Mucosa of stomach (tissue), 1 donor: ENCODE measurements at regions not wholly inside any gene's neighbourhood (a gene's known extent, or its start where the extent isn't known, plus 50 kb on each side); places are given as distances from the start of the nearest gene placed in this dataset.

Experiments used
- H3K27me3 ChIP-seq: one replicate; pipeline ENCODE4 v1.7.0; 2013; ENCODE audit warnings: mild to moderate bottlenecking, low read length; ENCODE audit not compliant: control insufficient read depth, insufficient read depth
- H3K36me3 ChIP-seq: one replicate; pipeline ENCODE4 v1.7.0; 2013; ENCODE audit warnings: low read length; ENCODE audit not compliant: control insufficient read depth, insufficient read depth
- H3K4me1 ChIP-seq: one replicate; pipeline ENCODE4 v1.7.0; 2013; ENCODE audit warnings: mild to moderate bottlenecking, low read length; ENCODE audit not compliant: control insufficient read depth, insufficient read depth
- H3K4me3 ChIP-seq: one replicate; pipeline ENCODE4 v1.7.0; 2013; ENCODE audit warnings: low read length
- H3K9ac ChIP-seq: one replicate; pipeline ENCODE4 v1.7.0; 2013; ENCODE audit warnings: mild to moderate bottlenecking, low read length, moderate library complexity
- H3K9me3 ChIP-seq: one replicate; pipeline ENCODE4 v1.7.0; 2013; ENCODE audit warnings: mild to moderate bottlenecking, low read length, moderate library complexity; ENCODE audit not compliant: control insufficient read depth
- donor health status: Pancreatic carcinoma.

GRCh38 chr6:44696099-44696498 lies 308.6 kb downstream of the CDC5L start:
- Histone ChIP-seq H3K36me3 (no peaks in the 10 kb centered on the region), H3K27me3 (no peaks in the 10 kb centered on the region), H3K4me3 (no peak overlapping the region), H3K9me3 (no peaks in the 10 kb centered on the region), H3K9ac (no peak overlapping the region), H3K4me1 (no peaks in the 10 kb centered on the region)

- no peaks in the 10 kb centered on the region for H3K4me1 ChIP-seq
- H3K36me3 ChIP-seq = no peaks in the 10 kb centered on the region
- H3K4me3 ChIP-seq = no peak overlapping the region
- no peaks in the 10 kb centered on the region for H3K9me3 ChIP-seq
- no peaks in the 10 kb centered on the region for H3K27me3 ChIP-seq
- no peak overlapping the region for H3K9ac ChIP-seq
Measured at GRCh38 chr6:44696686-44697085, 309.2 kb downstream of the CDC5L start.

GRCh38 chr6:44697327-44697726 lies 309.8 kb downstream of the CDC5L start:
- H3K4me1 ChIP-seq = no peaks in the 10 kb centered on the region
- no peaks in the 10 kb centered on the region for H3K27me3 ChIP-seq
- no peaks in the 10 kb centered on the region for H3K36me3 ChIP-seq
- no peaks in the 10 kb centered on the region for H3K9me3 ChIP-seq
- H3K9ac ChIP-seq = no peak overlapping the region
- no peak overlapping the region for H3K4me3 ChIP-seq

GRCh38 chr6:44698602-44699001 lies 311.1 kb downstream of the CDC5L start:
- Histone ChIP-seq H3K4me3 (no peak overlapping the region), H3K4me1 (no peaks in the 10 kb centered on the region), H3K9ac (no peak overlapping the region), H3K36me3 (no peaks in the 10 kb centered on the region), H3K9me3 (no peaks in the 10 kb centered on the region), H3K27me3 (no peaks in the 10 kb centered on the region)

- H3K36me3 ChIP-seq = no peaks in the 10 kb centered on the region
- H3K27me3 ChIP-seq = no peaks in the 10 kb centered on the region
- H3K4me3 ChIP-seq = no peak overlapping the region
- H3K9ac ChIP-seq = no peak overlapping the region
- no peaks in the 10 kb centered on the region for H3K4me1 ChIP-seq
- H3K9me3 ChIP-seq = no peaks in the 10 kb centered on the region
Measured at GRCh38 chr6:44699082-44699481, 311.6 kb downstream of the CDC5L start.

- Histone ChIP-seq H3K4me3 (no peak overlapping the region), H3K9me3 (no peaks in the 10 kb centered on the region), H3K4me1 (no peaks in the 10 kb centered on the region), H3K27me3 (no peaks in the 10 kb centered on the region), H3K9ac (no peak overlapping the region), H3K36me3 (no peaks in the 10 kb centered on the region)
Measured at GRCh38 chr6:44699851-44700250, 312.3 kb downstream of the CDC5L start.

- no peaks in the 10 kb centered on the region for H3K27me3 ChIP-seq
- H3K4me1 ChIP-seq = no peaks in the 10 kb centered on the region
- H3K4me3 ChIP-seq = no peak overlapping the region
- no peaks in the 10 kb centered on the region for H3K36me3 ChIP-seq
- H3K9ac ChIP-seq = no peak overlapping the region
- no peaks in the 10 kb centered on the region for H3K9me3 ChIP-seq
Measured at GRCh38 chr6:44700422-44700821, 312.9 kb downstream of the CDC5L start.

GRCh38 chr6:44701038-44701636 lies 313.6 kb downstream of the CDC5L start:
- Histone ChIP-seq H3K9me3 (no peaks in the 10 kb centered on the region), H3K4me3 (no peak overlapping the region), H3K4me1 (no peaks in the 10 kb centered on the region), H3K27me3 (no peaks in the 10 kb centered on the region), H3K9ac (no peak overlapping the region), H3K36me3 (no peaks in the 10 kb centered on the region)

- Histone ChIP-seq H3K9me3 (no peaks in the 10 kb centered on the region), H3K4me1 (no peaks in the 10 kb centered on the region), H3K36me3 (no peaks in the 10 kb centered on the region)
Measured at GRCh38 chr6:44701637-44702101, 314.2 kb downstream of the CDC5L start.

GRCh38 chr6:44702292-44702691 lies 314.8 kb downstream of the CDC5L start:
- no peak overlapping the region for H3K4me3 ChIP-seq

More at GRCh38 chr6:44701637-44702101, 314.2 kb downstream of the CDC5L start:
- Histone ChIP-seq H3K27me3 (no peaks in the 10 kb centered on the region), H3K9ac (no peak overlapping the region), H3K4me3 (no peak overlapping the region)

GRCh38 chr6:44704240-44705150 lies 317.0 kb downstream of the CDC5L start:
- Histone ChIP-seq H3K27me3 (no peaks in the 10 kb centered on the region), H3K4me3 (no peak overlapping the region), H3K36me3 (no peaks in the 10 kb centered on the region), H3K9ac (no peak overlapping the region), H3K9me3 (no peaks in the 10 kb centered on the region), H3K4me1 (no peaks in the 10 kb centered on the region)

More at GRCh38 chr6:44702292-44702691, 314.8 kb downstream of the CDC5L start:
- Histone ChIP-seq H3K9me3 (no peaks in the 10 kb centered on the region), H3K9ac (no peak overlapping the region), H3K4me1 (no peaks in the 10 kb centered on the region), H3K27me3 (no peaks in the 10 kb centered on the region), H3K36me3 (no peaks in the 10 kb centered on the region)

GRCh38 chr6:44705596-44705995 lies 318.1 kb downstream of the CDC5L start:
- no peaks in the 10 kb centered on the region for H3K9me3 ChIP-seq
- H3K9ac ChIP-seq = no peak overlapping the region
- no peaks in the 10 kb centered on the region for H3K4me1 ChIP-seq
- no peak overlapping the region for H3K4me3 ChIP-seq
- H3K27me3 ChIP-seq = no peaks in the 10 kb centered on the region
- no peaks in the 10 kb centered on the region for H3K36me3 ChIP-seq
